Psoas muscle (tissue), 7 donors: ENCODE measurements at regions not wholly inside any gene's neighbourhood (a gene's known extent, or its start where the extent isn't known, plus 50 kb on each side); places are given as distances from the start of the nearest gene placed in this dataset.

ENCODE experiments used
- ATAC-seq, 4 donors: fragments of 200-7000 bp; cut with Tn5 transposase; one replicate each; pipeline ENCODE4 v1.9.1; 2020; ENCODE audit warnings: moderate library complexity in 3 of 4, mild to moderate bottlenecking in 2 of 4
- DNase-seq, 2 donors: peaks; one replicate each; pipeline ENCODE4 v3.0.0-alpha.2; 2020
- H3K27ac ChIP-seq: fragments of 200-600 bp; one replicate; pipeline ENCODE4 v1.8.0; 2022
- H3K27me3 ChIP-seq, 3 donors: fragments of 200-600 bp in 1 of 3; one replicate each; pipeline versions ENCODE4 v1.6.1 to v1.8.0; 2013 to 2022; ENCODE audit warnings: low read length in 2 of 3, mild to moderate bottlenecking in 2 of 3, moderate library complexity in 1 of 3; ENCODE audit not compliant: insufficient read depth in 3 of 3
- H3K36me3 ChIP-seq, 2 donors: fragments of 200-600 bp in 1 of 2; one replicate each; pipeline versions ENCODE4 v1.6.1 to v1.8.0; 2013 to 2022; ENCODE audit warnings: low read depth in 1 of 2, mild to moderate bottlenecking in 1 of 2, moderate library complexity in 1 of 2; ENCODE audit not compliant: insufficient read depth in 1 of 2
- H3K4me1 ChIP-seq: fragments of 200-600 bp; one replicate; pipeline ENCODE4 v1.8.0; 2022
- H3K4me3 ChIP-seq: fragments of 200-600 bp; one replicate; pipeline ENCODE4 v1.8.0; 2022; ENCODE audit warnings: mild to moderate bottlenecking
- H3K9me3 ChIP-seq: fragments of 200-600 bp; one replicate; pipeline ENCODE4 v1.8.0; 2022
- WGBS, 3 donors: extraction: QIAGEN DNeasy Blood & Tissue Kit; methylation state at CpG; one replicate each; pipeline versions ENCODE4 v1.1.6 to v1.1.7; 2013; 5-methylcytosine and 5-hydroxymethylcytosine counted together
- intact Hi-C, 2 donors: fragments of 100-400 bp; cut with DNase I; formaldehyde crosslinking; loops; one replicate each; pipeline versions ENCODE4 v1.11.0 to v1.14.2; 2022
- TF ChIP-seq, protein P1 (sequence below): fragments of 200-600 bp; IDR thresholded peaks from one replicate; pipeline ENCODE4 v1.8.0; 2022; ENCODE audit warnings: antibody characterized with exemption
- donor health status: healthy with polysubstance abuse.
- donor health status: DM: no; HTN: no; CAD: no; lungs with moderate emphysema.
- donor health status: Bipolar disorder and iron deficiency.
- donor health status: healthy.
- donor health status: DM: yes; HTN: yes; CAD: no.
- donor health status: DM: no; HTN: no; CAD: no.
- donor health status: DM: yes; HTN: yes; CAD: no.

DNA sequence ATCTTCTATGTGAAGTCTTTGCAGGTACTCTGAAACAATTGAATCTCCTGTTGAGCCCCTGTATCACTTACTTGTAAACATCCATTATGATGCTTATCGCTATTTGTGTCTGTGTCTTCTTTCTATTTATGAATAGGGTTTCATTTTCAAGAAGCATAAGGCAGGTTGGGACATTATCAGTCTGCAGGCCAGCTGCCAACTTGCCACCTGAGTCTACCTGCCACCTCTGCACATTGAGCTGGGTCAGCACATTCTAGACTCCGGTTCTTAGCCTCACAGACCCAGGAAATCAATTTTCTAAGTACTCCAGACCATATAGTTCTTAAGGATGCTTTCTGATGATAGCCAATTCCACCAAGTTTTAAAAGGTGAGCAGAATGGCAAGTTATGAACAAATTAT lies 105.7 kb upstream of the MCTP2 start:
- H3K27ac ChIP-seq, result no peak overlapping the region
- no peaks in the 10 kb centered on the region for H3K4me1 ChIP-seq
- H3K27me3 ChIP-seq, result no peaks in the 10 kb centered on the region
- DNase-seq, result no peak
- no peaks in the 10 kb centered on the region for H3K9me3 ChIP-seq
- WGBS, 3 donors, result 93 to 97% (median 95%) methylated on average over 2 of the region's 2 CpGs
- no peak overlapping the region for H3K4me3 ChIP-seq
- TF ChIP-seq, protein P1, sequence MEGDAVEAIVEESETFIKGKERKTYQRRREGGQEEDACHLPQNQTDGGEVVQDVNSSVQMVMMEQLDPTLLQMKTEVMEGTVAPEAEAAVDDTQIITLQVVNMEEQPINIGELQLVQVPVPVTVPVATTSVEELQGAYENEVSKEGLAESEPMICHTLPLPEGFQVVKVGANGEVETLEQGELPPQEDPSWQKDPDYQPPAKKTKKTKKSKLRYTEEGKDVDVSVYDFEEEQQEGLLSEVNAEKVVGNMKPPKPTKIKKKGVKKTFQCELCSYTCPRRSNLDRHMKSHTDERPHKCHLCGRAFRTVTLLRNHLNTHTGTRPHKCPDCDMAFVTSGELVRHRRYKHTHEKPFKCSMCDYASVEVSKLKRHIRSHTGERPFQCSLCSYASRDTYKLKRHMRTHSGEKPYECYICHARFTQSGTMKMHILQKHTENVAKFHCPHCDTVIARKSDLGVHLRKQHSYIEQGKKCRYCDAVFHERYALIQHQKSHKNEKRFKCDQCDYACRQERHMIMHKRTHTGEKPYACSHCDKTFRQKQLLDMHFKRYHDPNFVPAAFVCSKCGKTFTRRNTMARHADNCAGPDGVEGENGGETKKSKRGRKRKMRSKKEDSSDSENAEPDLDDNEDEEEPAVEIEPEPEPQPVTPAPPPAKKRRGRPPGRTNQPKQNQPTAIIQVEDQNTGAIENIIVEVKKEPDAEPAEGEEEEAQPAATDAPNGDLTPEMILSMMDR, result no peak
- intact Hi-C loops, result no loop called here
- no peak for ATAC-seq
- no peaks in the 10 kb centered on the region for H3K36me3 ChIP-seq

DNA sequence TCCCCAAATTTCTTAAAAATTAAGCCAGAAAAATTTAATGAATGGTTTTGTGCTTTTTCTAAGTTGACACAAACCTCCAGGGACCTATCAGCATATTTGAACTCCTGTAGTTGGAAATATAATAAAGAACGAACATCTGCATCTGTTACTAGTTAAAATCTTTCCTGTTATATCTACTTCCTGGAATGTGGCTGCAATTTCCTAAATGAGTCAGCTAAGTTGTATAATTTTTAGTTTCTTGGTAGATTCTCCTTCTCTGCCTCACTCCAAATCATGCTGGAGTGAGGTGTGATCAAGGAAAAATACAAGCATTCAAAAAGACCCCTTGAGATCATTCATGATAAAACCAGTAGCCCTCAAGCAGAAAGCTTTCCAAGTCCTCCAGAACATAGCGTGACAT lies 106.2 kb upstream of the MCTP2 start:
- Histone ChIP-seq H3K4me3 (no peak overlapping the region), H3K27me3 (no peaks in the 10 kb centered on the region), H3K27ac (no peak overlapping the region), H3K9me3 (no peaks in the 10 kb centered on the region), H3K36me3 (no peaks in the 10 kb centered on the region), H3K4me1 (no peaks in the 10 kb centered on the region)
- 39 to 53% (median 47%) methylated on average over 2 of the region's 2 CpGs for WGBS, 3 donors
- TF ChIP-seq, protein P1, result no peak
- no peak for ATAC-seq
- DNase-seq, result no peak
- intact Hi-C loops, result no loop called here

DNA sequence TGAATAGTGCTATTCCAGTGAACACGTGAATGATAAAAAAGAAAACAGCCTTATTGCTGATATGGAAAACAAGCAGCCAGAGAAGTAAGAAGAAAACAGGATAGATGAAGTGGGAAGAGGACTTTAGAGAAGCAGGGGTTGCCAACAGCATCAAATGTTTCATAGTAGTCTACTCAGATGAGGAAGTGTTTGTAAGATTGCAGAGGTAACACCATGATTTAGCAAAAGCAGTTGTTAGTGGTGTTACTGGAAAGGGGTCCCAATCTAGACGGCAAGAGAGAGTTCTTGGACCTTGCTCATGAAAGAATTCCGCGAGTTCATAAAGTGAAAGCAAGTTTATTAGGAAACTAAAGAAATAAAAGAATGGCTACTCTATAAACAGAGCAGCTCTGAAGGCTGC lies 108.8 kb upstream of the MCTP2 start:
- Histone ChIP-seq H3K27ac (no peak overlapping the region), H3K27me3 (no peaks in the 10 kb centered on the region), H3K4me3 (no peak overlapping the region), H3K4me1 (no peaks in the 10 kb centered on the region), H3K36me3 (no peaks in the 10 kb centered on the region), H3K9me3 (no peaks in the 10 kb centered on the region)
- intact Hi-C loops, result loop anchor here (5.0 kb wide), 3 partner anchors 125 to 1090 kb away; partner anchors contain the start of gene RGMA (in 1 of the 2)
- WGBS, 3 donors, result 85 to 88% (median 87%) methylated on average over 4 of the region's 4 CpGs
- TF ChIP-seq, protein P1, result no peak
- ATAC-seq (no peak), DNase-seq (no peak)

DNA sequence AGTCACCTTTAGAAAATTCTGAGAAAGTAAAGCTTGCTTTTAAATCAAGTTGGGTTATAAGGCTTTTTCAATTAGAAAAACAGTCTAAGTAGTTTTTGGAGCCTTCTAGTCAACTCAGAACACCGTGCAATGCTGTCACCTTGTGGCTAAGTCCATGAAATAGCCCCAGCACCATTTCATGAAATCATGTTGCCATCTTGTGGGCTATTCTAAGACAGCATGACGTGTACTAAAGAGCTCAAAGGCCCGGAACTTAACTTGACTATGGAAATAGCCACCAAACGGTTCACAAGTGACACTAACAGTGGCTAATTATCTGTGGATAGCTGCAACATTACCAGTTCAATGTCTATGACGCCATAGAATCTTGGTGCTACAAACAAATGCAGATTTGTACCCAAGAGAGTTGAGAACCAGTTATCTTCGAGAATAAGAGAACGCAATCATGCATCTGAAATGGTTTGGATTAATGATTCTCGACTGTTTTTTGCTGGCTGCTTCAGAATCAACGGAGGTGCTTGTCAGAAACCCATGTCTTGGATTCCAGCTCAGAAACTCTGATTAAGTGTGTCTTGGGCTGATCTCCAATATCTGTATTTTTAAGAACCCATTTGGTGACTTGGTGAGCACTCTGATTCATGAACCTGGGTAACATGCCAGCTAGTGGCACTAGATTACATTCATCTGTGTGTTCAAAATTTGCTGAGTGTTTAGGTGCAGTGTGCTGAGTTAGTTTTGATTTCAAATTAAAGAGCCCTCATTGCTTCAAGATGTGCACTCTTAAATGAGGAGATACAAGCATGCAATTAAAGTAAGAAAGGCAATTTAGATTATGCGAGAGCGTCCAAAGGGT lies 111.2 kb upstream of the MCTP2 start:
- ATAC-seq (peak; percentile 99 to 100 (median 99)), DNase-seq (peak in 1 of 2 donors; percentile 25)
- 37 to 48% (median 38%) methylated on average over 11 of the region's 11 CpGs for WGBS, 3 donors
- Histone ChIP-seq H3K36me3 (no peaks in the 10 kb centered on the region), H3K9me3 (no peaks in the 10 kb centered on the region), H3K27ac (peak overlapping the region; percentile 13), H3K27me3 (no peaks in the 10 kb centered on the region), H3K4me1 (no peaks in the 10 kb centered on the region), H3K4me3 (no peak overlapping the region)
- TF ChIP-seq, protein P1, result peak; percentile 90
- intact Hi-C loops, result loop anchor here (1.0 to 5.0 kb wide), 4 partner anchors 123 to 1090 kb away; partner anchors contain the start of gene RGMA (in 1 of the 2)
